Fibroblast of lung (primary cell): ENCODE measurements at regions not wholly inside any gene's neighbourhood (a gene's known extent, or its start where the extent isn't known, plus 50 kb on each side); places are given as distances from the start of the nearest gene placed in this dataset.

Experiments used
- DNase-seq, 2 donors: peaks; one replicate each; pipeline versions ENCODE4 v3.0.0 to v3.0.0-alpha.2; 2010; ENCODE audit warnings: low read depth in 2 of 2
- H2AFZ ChIP-seq: 2 replicates; pipeline ENCODE4 v1.5.1; 2012; ENCODE audit warnings: low read length, control low read depth, inconsistent platforms
- H3K27ac ChIP-seq: 2 replicates; pipeline ENCODE4 v1.5.1; 2011; ENCODE audit warnings: low read length, control low read depth; ENCODE audit not compliant: insufficient read depth
- H3K27me3 ChIP-seq: 2 replicates; pipeline ENCODE4 v1.5.1; 2011; ENCODE audit warnings: mild to moderate bottlenecking, low read length; ENCODE audit not compliant: control insufficient read depth, insufficient read depth
- H3K36me3 ChIP-seq: 2 replicates; pipeline ENCODE4 v1.5.1; 2011; ENCODE audit warnings: low read length; ENCODE audit not compliant: control insufficient read depth, insufficient read depth
- H3K4me1 ChIP-seq: 2 replicates; pipeline ENCODE4 v1.5.1; 2011; ENCODE audit warnings: low read length; ENCODE audit not compliant: control insufficient read depth, insufficient read depth; ENCODE audit errors: extremely low read depth
- H3K4me2 ChIP-seq: 2 replicates; pipeline ENCODE4 v1.5.1; 2011; ENCODE audit warnings: low read length, control low read depth; ENCODE audit not compliant: insufficient read depth; ENCODE audit errors: extremely low read depth
- H3K4me3 ChIP-seq, 4 experiments: fragments of 200-600 bp in 1 of 4; sonication (generic) in 1 of 4; replicated peaks in 1 of 4; 2 replicates each; pipeline ENCODE4 v1.5.1; 2011 to 2016; ENCODE audit warnings: low read length in 4 of 4, low read depth in 3 of 4, mild to moderate bottlenecking in 3 of 4, control low read depth in 2 of 4, inconsistent platforms in 1 of 4, mixed read lengths in 1 of 4; ENCODE audit not compliant: insufficient read depth in 1 of 4; ENCODE audit errors: control extremely low read depth in 1 of 4
- H3K79me2 ChIP-seq: 2 replicates; pipeline ENCODE4 v1.5.1; 2012; ENCODE audit warnings: mild to moderate bottlenecking, low read length, inconsistent platforms; ENCODE audit not compliant: control insufficient read depth, insufficient read depth
- H3K9ac ChIP-seq: 2 replicates; pipeline ENCODE4 v1.5.1; 2011; ENCODE audit warnings: mild to moderate bottlenecking, low read length, control low read depth; ENCODE audit not compliant: insufficient read depth
- H3K9me3 ChIP-seq: 2 replicates; pipeline ENCODE4 v1.5.1; 2012; ENCODE audit warnings: low read depth, low read length; ENCODE audit not compliant: control insufficient read depth, insufficient read depth
- H4K20me1 ChIP-seq: 2 replicates; pipeline ENCODE4 v1.5.1; 2011; ENCODE audit warnings: low read length; ENCODE audit not compliant: control insufficient read depth, insufficient read depth; ENCODE audit errors: extremely low read depth
- EZH2 ChIP-seq: IDR thresholded peaks from 2 replicates; pipeline ENCODE4 v1.5.1; 2012; ENCODE audit warnings: low read length, control low read depth, mild to moderate bottlenecking; ENCODE audit errors: missing control alignments
- TF ChIP-seq, protein P1 (sequence below), 2 donors: IDR thresholded peaks in 1 of 2; conservative IDR thresholded peaks in 1 of 2; 1 replicate in 1 of 2; 2 replicates in 1 of 2; pipeline ENCODE4 v1.5.1; 2011 to 2012; ENCODE audit warnings: low read length in 2 of 2, control low read depth in 1 of 2, inconsistent platforms in 1 of 2, low read depth in 1 of 2, mild to moderate bottlenecking in 1 of 2

DNA sequence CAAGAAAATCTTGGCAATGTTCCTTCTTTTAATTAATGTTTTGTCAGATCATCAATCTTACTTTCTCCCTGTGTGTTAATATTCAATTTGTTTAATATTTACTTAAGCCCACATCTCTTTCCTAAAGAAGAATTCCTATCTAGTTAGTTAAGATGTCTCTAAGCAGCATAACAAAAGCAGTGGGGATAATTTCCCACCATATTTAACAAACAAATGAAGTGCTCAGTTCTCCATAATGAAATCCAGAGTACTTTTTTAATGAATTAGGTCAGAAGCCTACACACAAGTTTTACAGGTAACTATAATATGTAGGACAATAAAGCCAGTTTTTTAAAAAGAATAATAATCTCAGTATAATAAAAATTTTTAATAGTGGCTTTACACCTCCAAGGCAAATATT, 1918.8 kb downstream of the EFNA5 start:
- no peak overlapping the region for H3K4me2 ChIP-seq

DNA sequence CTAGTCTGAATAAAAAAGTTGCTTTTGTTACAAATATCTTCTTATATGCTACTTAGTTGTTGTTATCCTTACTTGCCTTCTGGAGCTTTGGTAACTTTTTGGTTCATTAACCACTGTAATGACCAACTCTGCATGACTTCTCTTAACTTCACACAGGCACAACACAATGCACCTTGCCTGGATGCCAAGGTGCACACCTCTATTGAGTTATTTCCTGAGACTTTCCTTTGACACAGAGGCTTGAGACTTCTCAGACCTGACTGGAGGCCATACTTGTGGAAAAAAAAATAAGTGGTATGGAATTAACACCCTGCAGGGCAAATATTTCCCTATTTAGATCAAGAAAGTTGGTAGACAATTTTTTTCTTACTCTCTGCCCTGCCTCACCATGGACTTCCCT, 1925.6 kb downstream of the EFNA5 start:
- Histone ChIP-seq H3K27ac (no peak overlapping the region), H3K9ac (no peak overlapping the region), H3K4me1 (no peaks in the 10 kb centered on the region), H3K27me3 (no peaks in the 10 kb centered on the region), H3K9me3 (no peaks in the 10 kb centered on the region), H3K4me2 (no peak overlapping the region), H2AFZ (no peak overlapping the region), H3K36me3 (no peaks in the 10 kb centered on the region), H3K4me3 (no peak overlapping the region), H4K20me1 (no peaks in the 10 kb centered on the region), H3K79me2 (no peaks in the 10 kb centered on the region)
- TF ChIP-seq EZH2 = no peak
- TF ChIP-seq, protein P1, sequence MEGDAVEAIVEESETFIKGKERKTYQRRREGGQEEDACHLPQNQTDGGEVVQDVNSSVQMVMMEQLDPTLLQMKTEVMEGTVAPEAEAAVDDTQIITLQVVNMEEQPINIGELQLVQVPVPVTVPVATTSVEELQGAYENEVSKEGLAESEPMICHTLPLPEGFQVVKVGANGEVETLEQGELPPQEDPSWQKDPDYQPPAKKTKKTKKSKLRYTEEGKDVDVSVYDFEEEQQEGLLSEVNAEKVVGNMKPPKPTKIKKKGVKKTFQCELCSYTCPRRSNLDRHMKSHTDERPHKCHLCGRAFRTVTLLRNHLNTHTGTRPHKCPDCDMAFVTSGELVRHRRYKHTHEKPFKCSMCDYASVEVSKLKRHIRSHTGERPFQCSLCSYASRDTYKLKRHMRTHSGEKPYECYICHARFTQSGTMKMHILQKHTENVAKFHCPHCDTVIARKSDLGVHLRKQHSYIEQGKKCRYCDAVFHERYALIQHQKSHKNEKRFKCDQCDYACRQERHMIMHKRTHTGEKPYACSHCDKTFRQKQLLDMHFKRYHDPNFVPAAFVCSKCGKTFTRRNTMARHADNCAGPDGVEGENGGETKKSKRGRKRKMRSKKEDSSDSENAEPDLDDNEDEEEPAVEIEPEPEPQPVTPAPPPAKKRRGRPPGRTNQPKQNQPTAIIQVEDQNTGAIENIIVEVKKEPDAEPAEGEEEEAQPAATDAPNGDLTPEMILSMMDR (conservative IDR thresholded peaks at IDR 0.05 in 1 of 2, IDR thresholded peaks at IDR 0.05 in 1 of 2; ENCODE audit: low read depth in 1 of 2, low read length in 2 of 2) = no peak
- no peak for DNase-seq

More for the DNA sequence above, 1918.8 kb downstream of the EFNA5 start:
- no peak for TF ChIP-seq EZH2
- TF ChIP-seq, protein P1 (conservative IDR thresholded peaks at IDR 0.05 in 1 of 2, IDR thresholded peaks at IDR 0.05 in 1 of 2; ENCODE audit: low read depth in 1 of 2, low read length in 2 of 2) = no peak
- H4K20me1 ChIP-seq = no peaks in the 10 kb centered on the region
- H3K9ac ChIP-seq = no peak overlapping the region
- H3K27me3 ChIP-seq = no peaks in the 10 kb centered on the region
- no peaks in the 10 kb centered on the region for H3K36me3 ChIP-seq
- H3K79me2 ChIP-seq = no peaks in the 10 kb centered on the region
- no peaks in the 10 kb centered on the region for H3K9me3 ChIP-seq
- no peak for DNase-seq
- H2AFZ ChIP-seq = no peak overlapping the region
- H3K27ac ChIP-seq = no peak overlapping the region
- H3K4me1 ChIP-seq = no peaks in the 10 kb centered on the region
- H3K4me3 ChIP-seq = no peak overlapping the region

DNA sequence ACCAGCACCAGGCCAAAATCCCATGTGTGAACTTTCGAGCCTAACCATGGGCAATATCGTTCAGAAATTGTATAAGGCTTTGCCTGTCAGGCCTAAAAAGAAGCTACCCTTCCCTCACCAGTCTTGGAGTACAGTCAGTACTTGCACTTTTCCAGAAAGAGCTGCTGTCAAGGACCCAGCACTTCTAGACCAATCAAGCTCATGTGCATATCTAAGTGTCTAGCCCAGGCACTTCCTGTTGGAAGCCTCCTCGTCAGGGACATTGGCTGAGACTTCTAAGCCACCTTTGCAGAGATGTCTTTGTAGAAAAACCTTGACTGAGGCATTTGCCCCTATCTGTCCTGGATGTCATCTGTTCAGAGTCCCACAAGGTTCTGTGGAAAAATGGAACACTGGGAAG, 1930.5 kb downstream of the EFNA5 start:
- H3K27ac ChIP-seq = no peak overlapping the region
- no peaks in the 10 kb centered on the region for H4K20me1 ChIP-seq
- no peaks in the 10 kb centered on the region for H3K4me1 ChIP-seq
- H2AFZ ChIP-seq = no peak overlapping the region
- H3K27me3 ChIP-seq = no peaks in the 10 kb centered on the region
- H3K9ac ChIP-seq = no peak overlapping the region
- no peak for DNase-seq
- H3K36me3 ChIP-seq = no peaks in the 10 kb centered on the region
- TF ChIP-seq, protein P1 (conservative IDR thresholded peaks at IDR 0.05 in 1 of 2, IDR thresholded peaks at IDR 0.05 in 1 of 2; ENCODE audit: low read depth in 1 of 2, low read length in 2 of 2) = no peak
- TF ChIP-seq EZH2 = no peak
- no peaks in the 10 kb centered on the region for H3K79me2 ChIP-seq
- H3K9me3 ChIP-seq = no peaks in the 10 kb centered on the region
- H3K4me2 ChIP-seq = no peak overlapping the region
- H3K4me3 ChIP-seq = no peak overlapping the region
